B cell (primary cell): ENCODE measurements at regions not wholly inside any gene's neighbourhood (a gene's known extent, or its start where the extent isn't known, plus 50 kb on each side); places are given as distances from the start of the nearest gene placed in this dataset.

Source experiments
- CTCF ChIP-seq: fragments of 200-600 bp; IDR thresholded peaks from one replicate; pipeline ENCODE4 v1.8.0; 2022; ENCODE audit warnings: antibody characterized with exemption, mild to moderate bottlenecking
- EZH2 ChIP-seq: IDR thresholded peaks from 2 replicates; pipeline ENCODE4 v1.6.1; 2012; ENCODE audit warnings: borderline replicate concordance, low read depth, mild to moderate bottlenecking, moderate library complexity, low read length; ENCODE audit not compliant: insufficient read depth, poor library complexity, severe bottlenecking

GRCh38 chr4:175273995-175274753, 356.0 kb downstream of the ADAM29 start:
- TF ChIP-seq CTCF (no peak), EZH2 (no peak)
